Hematopoietic multipotent progenitor cell treated with erythropoietin and hydrocortisone succinate and interleukin-3 and kit ligand, for 8 days (in vitro differentiated cells): ENCODE measurements at regions not wholly inside any gene's neighbourhood (a gene's known extent, or its start where the extent isn't known, plus 50 kb on each side); places are given as distances from the start of the nearest gene placed in this dataset.
"Not testable (repeated sequence)": the region's sequence is repeated elsewhere in the genome, so short reads cannot be mapped to it uniquely, and the experiment has no call there.

Experiments used
- DNase-seq: peaks from one replicate; pipeline ENCODE4 v3.0.0-alpha.2; 2015

GRCh38 chr7:113775804-113776203 lies 143.0 kb downstream of the PPP1R3A start:
- no peak for DNase-seq

- DNase-seq = no peak
These were observed 143.4 kb downstream of the PPP1R3A start for GRCh38 chr7:113775401-113775800.

- peak; percentile 33 for DNase-seq
These were observed 144.5 kb downstream of the PPP1R3A start for GRCh38 chr7:113774182-113774807.

- DNase-seq = no peak
These were observed 148.6 kb downstream of the PPP1R3A start for GRCh38 chr7:113770146-113770738.

- DNase-seq = no peak
These were observed 150.4 kb downstream of the PPP1R3A start for GRCh38 chr7:113768387-113768786.

- no peak for DNase-seq
These were observed 154.3 kb downstream of the PPP1R3A start for GRCh38 chr7:113764401-113765035.

- DNase-seq = no peak
These were observed 155.6 kb downstream of the PPP1R3A start for GRCh38 chr7:113763226-113763625.

- DNase-seq = no peak
These were observed 162.6 kb downstream of the PPP1R3A start for GRCh38 chr7:113756250-113756649.

- DNase-seq = no peak
These were observed 166.1 kb downstream of the PPP1R3A start for GRCh38 chr7:113752689-113753088.

- DNase-seq = no peak
These were observed 166.5 kb downstream of the PPP1R3A start for GRCh38 chr7:113752289-113752688.

- DNase-seq = no peak
These were observed 167.3 kb downstream of the PPP1R3A start for GRCh38 chr7:113751547-113751946.

- DNase-seq = not testable (repeated sequence)
These were observed 170.4 kb downstream of the PPP1R3A start for GRCh38 chr7:113748385-113748784.

- not testable (repeated sequence) for DNase-seq
These were observed 175.8 kb downstream of the PPP1R3A start for GRCh38 chr7:113742946-113743431.

- no peak for DNase-seq
These were observed 176.4 kb downstream of the PPP1R3A start for GRCh38 chr7:113742377-113742776.

GRCh38 chr7:113731571-113731970 lies 187.2 kb downstream of the PPP1R3A start:
- no peak for DNase-seq

- no peak for DNase-seq
These were observed 188.4 kb downstream of the PPP1R3A start for GRCh38 chr7:113730309-113730955.

- DNase-seq = no peak
These were observed 191.3 kb downstream of the PPP1R3A start for GRCh38 chr7:113727486-113727885.

- DNase-seq = no peak
These were observed 196.8 kb downstream of the PPP1R3A start for GRCh38 chr7:113722006-113722405.

GRCh38 chr7:113717739-113718138 lies 201.1 kb downstream of the PPP1R3A start:
- DNase-seq = no peak

GRCh38 chr7:113715981-113716856 lies 202.6 kb downstream of the PPP1R3A start:
- no peak for DNase-seq

GRCh38 chr7:113715262-113715661 lies 203.5 kb downstream of the PPP1R3A start:
- DNase-seq = no peak

GRCh38 chr7:113710310-113711096 lies 208.3 kb downstream of the PPP1R3A start:
- DNase-seq = peak; percentile 72
